Upper lobe of left lung (tissue), 6 donors: ENCODE measurements at regions not wholly inside any gene's neighbourhood (a gene's known extent, or its start where the extent isn't known, plus 50 kb on each side); places are given as distances from the start of the nearest gene placed in this dataset.

Experiments
- ATAC-seq, 2 donors: fragments of 200-7000 bp; cut with Tn5 transposase; one replicate each; pipeline ENCODE4 v1.9.1; 2022; ENCODE audit warnings: mild to moderate bottlenecking in 2 of 2, moderate library complexity in 2 of 2; ENCODE audit not compliant: low FRiP score in 2 of 2
- DNase-seq, 2 donors: peaks; one replicate each; pipeline ENCODE4 v3.0.0-alpha.2; 2019 to 2020
- H3K27ac ChIP-seq, 4 donors: fragments of 200-600 bp; sonication (generic); one replicate each; pipeline ENCODE4 v1.5.1; 2016 to 2019
- H3K27me3 ChIP-seq, 4 donors: fragments of 200-600 bp; sonication (generic); one replicate each; pipeline ENCODE4 v1.5.1; 2017 to 2019
- H3K36me3 ChIP-seq, 4 donors: fragments of 200-600 bp; sonication (generic); one replicate each; pipeline ENCODE4 v1.5.1; 2016 to 2019
- H3K4me1 ChIP-seq, 4 donors: fragments of 200-600 bp; sonication (generic); one replicate each; pipeline ENCODE4 v1.5.1; 2018 to 2019
- H3K4me3 ChIP-seq, 4 donors: fragments of 200-600 bp; sonication (generic); one replicate each; pipeline ENCODE4 v1.5.1; 2017 to 2019; ENCODE audit warnings: mild to moderate bottlenecking in 2 of 4, moderate library complexity in 1 of 4
- H3K9me3 ChIP-seq, 4 donors: fragments of 200-600 bp; sonication (generic); one replicate each; pipeline ENCODE4 v1.5.1; 2018 to 2019
- CTCF ChIP-seq, 6 experiments: fragments of 450-650 bp in 4 of 6; fragments of 200-600 bp in 2 of 6; sonication (generic) in 2 of 6; IDR thresholded peaks; one replicate each; pipeline ENCODE4 v1.5.1; 2016 to 2019; ENCODE audit warnings: antibody characterized with exemption in 6 of 6
- EP300 ChIP-seq, 4 donors: sonication (generic); formaldehyde crosslinking; IDR thresholded peaks; one replicate each; pipeline ENCODE4 v1.5.1; 2017; ENCODE audit warnings: antibody characterized with exemption in 4 of 4, control low read depth in 2 of 4
- POLR2A ChIP-seq, 4 donors: fragments of 450-650 bp; IDR thresholded peaks; one replicate each; pipeline ENCODE4 v1.5.1; 2016 to 2017; ENCODE audit warnings: antibody characterized with exemption in 4 of 4, mild to moderate bottlenecking in 2 of 4
- POLR2AphosphoS5 ChIP-seq, 2 donors: sonication (generic); formaldehyde crosslinking; IDR thresholded peaks; one replicate each; pipeline ENCODE4 v1.5.1; 2017; ENCODE audit warnings: antibody characterized with exemption in 2 of 2
- WGBS, 2 donors: methylation state at CpG; one replicate each; pipeline ENCODE4 v1.1.5; 2017 to 2018; 5-methylcytosine and 5-hydroxymethylcytosine counted together
- donor health status: DM: no; HTN: no; CAD: no; lungs with moderate emphysema.
- donor health status: DM: no; HTN: yes; CAD: no; lungs with severe emphysema.

GRCh38 chr5:164256351-164256750 lies 750.9 kb downstream of the MAT2B start:
- 46 to 79% methylated on average over 1 of the region's 1 CpG for WGBS, 2 donors
- TF ChIP-seq POLR2AphosphoS5 (IDR thresholded peaks at IDR 0.05) = no peak
- no peak for TF ChIP-seq EP300 (IDR thresholded peaks at IDR 0.05)
- TF ChIP-seq POLR2A (IDR thresholded peaks at IDR 0.05) = no peak
- TF ChIP-seq CTCF (IDR thresholded peaks at IDR 0.05) = no peak

GRCh38 chr5:164256954-164257353 lies 751.5 kb downstream of the MAT2B start:
- Histone ChIP-seq H3K4me3 (no peak overlapping the region), H3K27ac (no peak overlapping the region), H3K36me3 (no peaks in the 10 kb centered on the region), H3K9me3 (no peaks in the 10 kb centered on the region), H3K27me3 (no peaks in the 10 kb centered on the region), H3K4me1 (no peaks in the 10 kb centered on the region)
- ATAC-seq (no peak), DNase-seq (no peak)
- no peak for TF ChIP-seq CTCF (IDR thresholded peaks at IDR 0.05)
- no peak for TF ChIP-seq POLR2A (IDR thresholded peaks at IDR 0.05)
- no peak for TF ChIP-seq EP300 (IDR thresholded peaks at IDR 0.05)
- TF ChIP-seq POLR2AphosphoS5 (IDR thresholded peaks at IDR 0.05) = no peak
- 80 to 82% methylated on average over 2 of the region's 2 CpGs for WGBS, 2 donors

More at GRCh38 chr5:164256351-164256750, 750.9 kb downstream of the MAT2B start:
- ATAC-seq (no peak), DNase-seq (no peak)
- Histone ChIP-seq H3K27ac (no peak overlapping the region), H3K27me3 (no peaks in the 10 kb centered on the region), H3K4me1 (no peaks in the 10 kb centered on the region), H3K9me3 (no peaks in the 10 kb centered on the region), H3K36me3 (no peaks in the 10 kb centered on the region), H3K4me3 (no peak overlapping the region)

- H3K9me3 ChIP-seq = no peaks in the 10 kb centered on the region
- 31 to 49% methylated on average over 1 of the region's 1 CpG for WGBS, 2 donors
- DNase-seq (no peak), ATAC-seq (no peak)
- H3K27me3 ChIP-seq = no peaks in the 10 kb centered on the region
- no peaks in the 10 kb centered on the region for H3K4me1 ChIP-seq
- no peak overlapping the region for H3K27ac ChIP-seq
- no peak for TF ChIP-seq EP300 (IDR thresholded peaks at IDR 0.05)
- TF ChIP-seq CTCF (IDR thresholded peaks at IDR 0.05) = no peak
- no peak for TF ChIP-seq POLR2A (IDR thresholded peaks at IDR 0.05)
- H3K36me3 ChIP-seq = no peaks in the 10 kb centered on the region
- H3K4me3 ChIP-seq = no peak overlapping the region
Measured at GRCh38 chr5:164265566-164265965, 760.1 kb downstream of the MAT2B start.

- H3K4me3 ChIP-seq = no peak overlapping the region
- DNase-seq (no peak), ATAC-seq (no peak)
- TF ChIP-seq EP300 (IDR thresholded peaks at IDR 0.05) = no peak
- no peak for TF ChIP-seq CTCF (IDR thresholded peaks at IDR 0.05)
- TF ChIP-seq POLR2A (IDR thresholded peaks at IDR 0.05) = no peak
- no peak for TF ChIP-seq POLR2AphosphoS5 (IDR thresholded peaks at IDR 0.05)
- no peaks in the 10 kb centered on the region for H3K9me3 ChIP-seq
- H3K4me1 ChIP-seq = no peaks in the 10 kb centered on the region
- no peaks in the 10 kb centered on the region for H3K27me3 ChIP-seq
- H3K27ac ChIP-seq = no peak overlapping the region
- no peaks in the 10 kb centered on the region for H3K36me3 ChIP-seq
- WGBS, 2 donors = 84 to 89% methylated on average over 2 of the region's 2 CpGs
Measured at GRCh38 chr5:164266571-164266970, 761.2 kb downstream of the MAT2B start.

- 29 to 55% methylated on average over 2 of the region's 2 CpGs for WGBS, 2 donors
- TF ChIP-seq CTCF (IDR thresholded peaks at IDR 0.05) = no peak
- no peak for TF ChIP-seq EP300 (IDR thresholded peaks at IDR 0.05)
- no peak for TF ChIP-seq POLR2A (IDR thresholded peaks at IDR 0.05)
- TF ChIP-seq POLR2AphosphoS5 (IDR thresholded peaks at IDR 0.05) = no peak
Measured at GRCh38 chr5:164277720-164278119, 772.3 kb downstream of the MAT2B start.

More at GRCh38 chr5:164277720-164278119, 772.3 kb downstream of the MAT2B start:
- ATAC-seq (no peak), DNase-seq (no peak)
- no peak overlapping the region for H3K27ac ChIP-seq
- no peak overlapping the region for H3K4me3 ChIP-seq
- no peaks in the 10 kb centered on the region for H3K27me3 ChIP-seq
- H3K9me3 ChIP-seq = no peaks in the 10 kb centered on the region
- no peaks in the 10 kb centered on the region for H3K36me3 ChIP-seq
- no peaks in the 10 kb centered on the region for H3K4me1 ChIP-seq
